Neuronal stem cell (in vitro differentiated cells): ENCODE measurements at regions not wholly inside any gene's neighbourhood (a gene's known extent, or its start where the extent isn't known, plus 50 kb on each side); places are given as distances from the start of the nearest gene placed in this dataset.
"Not testable (repeated sequence)": the region's sequence is repeated elsewhere in the genome, so short reads cannot be mapped to it uniquely, and the experiment has no call there.

ENCODE experiments used
- DNase-seq: peaks from one replicate; pipeline ENCODE4 v3.0.0-alpha.2; 2013; ENCODE audit warnings: low spot score
- H2AFZ ChIP-seq: one replicate; pipeline ENCODE4 v1.6.1; 2013; ENCODE audit warnings: mild to moderate bottlenecking, low read length, inconsistent platforms
- H2AK5ac ChIP-seq: 2 replicates; pipeline ENCODE4 v1.6.1; 2013; ENCODE audit warnings: low read depth, mild to moderate bottlenecking, inconsistent platforms, low read length, moderate library complexity, mixed read lengths
- H2BK120ac ChIP-seq: 2 replicates; pipeline ENCODE4 v1.6.1; 2013; ENCODE audit warnings: low read depth, mild to moderate bottlenecking, inconsistent platforms, low read length, moderate library complexity, mixed read lengths
- H2BK12ac ChIP-seq: one replicate; pipeline ENCODE4 v1.6.1; 2013; ENCODE audit warnings: low read length, inconsistent platforms
- H2BK15ac ChIP-seq: 2 replicates; pipeline ENCODE4 v1.6.1; 2013; ENCODE audit warnings: mild to moderate bottlenecking, low read length, inconsistent platforms, mixed read lengths
- H2BK5ac ChIP-seq: one replicate; pipeline ENCODE4 v1.6.1; 2013; ENCODE audit warnings: inconsistent platforms, mild to moderate bottlenecking, low read length, moderate library complexity
- H3K14ac ChIP-seq: one replicate; pipeline ENCODE4 v1.6.1; 2013; ENCODE audit warnings: low read length, inconsistent platforms
- H3K18ac ChIP-seq: 2 replicates; pipeline ENCODE4 v1.6.1; 2013; ENCODE audit warnings: low read length, inconsistent platforms
- H3K23ac ChIP-seq: 2 replicates; pipeline ENCODE4 v1.6.1; 2013; ENCODE audit warnings: low read depth, mild to moderate bottlenecking, mixed read lengths, low read length, inconsistent platforms; ENCODE audit not compliant: poor library complexity
- H3K27ac ChIP-seq: replicated peaks from 3 replicates; pipeline ENCODE4 v1.5.1; 2013; ENCODE audit warnings: low read length, inconsistent platforms
- H3K27me3 ChIP-seq, 3 experiments: 2 replicates each; pipeline ENCODE4 v1.6.1; 2013; ENCODE audit warnings: low read length in 3 of 3, mild to moderate bottlenecking in 2 of 3, inconsistent platforms in 1 of 3, low read depth in 1 of 3, mixed read lengths in 1 of 3, moderate library complexity in 1 of 3; ENCODE audit not compliant: control insufficient read depth in 3 of 3, insufficient read depth in 3 of 3
- H3K36me3 ChIP-seq, 2 donors: replicated peaks in 1 of 2; 2 replicates each; pipeline ENCODE4 v1.6.1; 2013; ENCODE audit warnings: low read length in 2 of 2; ENCODE audit not compliant: control insufficient read depth in 2 of 2, insufficient read depth in 2 of 2
- H3K4ac ChIP-seq: 2 replicates; pipeline ENCODE4 v1.6.1; 2013; ENCODE audit warnings: inconsistent platforms, mild to moderate bottlenecking, low read length, moderate library complexity
- H3K4me1 ChIP-seq, 2 donors: 1 replicate in 1 of 2; 2 replicates in 1 of 2; pipeline ENCODE4 v1.6.1; 2013; ENCODE audit warnings: low read length in 2 of 2, low read depth in 1 of 2; ENCODE audit not compliant: control insufficient read depth in 2 of 2, insufficient read depth in 1 of 2
- H3K4me2 ChIP-seq: one replicate; pipeline ENCODE4 v1.6.1; 2013; ENCODE audit warnings: mild to moderate bottlenecking, low read length, inconsistent platforms; ENCODE audit not compliant: insufficient read depth, poor library complexity, severe bottlenecking
- H3K4me3 ChIP-seq, 2 donors: 2 replicates each; pipeline ENCODE4 v1.5.1; 2013; ENCODE audit warnings: low read length in 2 of 2, mild to moderate bottlenecking in 2 of 2, inconsistent platforms in 1 of 2, moderate library complexity in 1 of 2
- H3K79me1 ChIP-seq: one replicate; pipeline ENCODE4 v1.6.1; 2013; ENCODE audit warnings: low read depth, mild to moderate bottlenecking, inconsistent platforms, low read length, moderate library complexity
- H3K9ac ChIP-seq: one replicate; pipeline ENCODE4 v1.6.1; 2013; ENCODE audit warnings: mild to moderate bottlenecking, low read depth, low read length, inconsistent platforms; ENCODE audit not compliant: poor library complexity
- H3K9me3 ChIP-seq, 2 donors: replicated peaks in 1 of 2; 2 replicates each; pipeline versions ENCODE3 to v1.6.1; 2013; ENCODE audit warnings: low read length in 2 of 2, mild to moderate bottlenecking in 2 of 2, inconsistent platforms in 1 of 2, low read depth in 1 of 2, mixed read lengths in 1 of 2, moderate library complexity in 1 of 2; ENCODE audit not compliant: control insufficient read depth in 2 of 2, insufficient read depth in 1 of 2
- H4K8ac ChIP-seq: one replicate; pipeline ENCODE4 v1.6.1; 2013; ENCODE audit warnings: low read depth, mild to moderate bottlenecking, inconsistent platforms, low read length, moderate library complexity
- H4K91ac ChIP-seq: one replicate; pipeline ENCODE4 v1.6.1; 2013; ENCODE audit warnings: low read length, low read depth, mild to moderate bottlenecking, inconsistent platforms; ENCODE audit not compliant: poor library complexity
- WGBS, 2 donors: extraction: QIAGEN DNeasy Blood & Tissue Kit; methylation state at CpG; one replicate each; pipeline ENCODE4 v1.1.7; 2013; ENCODE audit warnings: missing lambda C conversion rate in 2 of 2, mixed read lengths in 1 of 2; ENCODE audit not compliant: insufficient read length in 2 of 2, insufficient replicate concordance in 1 of 2; ENCODE audit errors: extremely low coverage in 2 of 2; 5-methylcytosine and 5-hydroxymethylcytosine counted together

DNA sequence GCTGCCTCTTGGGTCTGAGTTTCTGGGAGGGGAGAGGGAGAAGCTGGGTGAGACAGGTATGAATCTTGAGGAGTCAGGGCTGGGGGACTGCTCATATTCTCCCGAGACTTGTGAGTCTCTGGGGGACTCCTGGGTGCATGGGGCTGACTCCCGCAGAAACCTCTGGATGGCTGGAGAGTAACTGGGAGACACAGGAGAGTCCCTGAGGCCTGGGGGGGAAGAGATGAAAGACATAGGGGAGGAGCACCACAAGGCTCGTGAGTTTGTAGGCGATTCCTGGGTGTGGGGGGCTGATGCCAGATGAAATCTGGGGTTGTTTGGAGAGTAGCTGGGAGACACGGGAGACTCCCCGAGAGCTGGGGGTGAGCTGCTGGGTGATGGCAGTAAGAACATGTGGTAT, 120.4 kb upstream of the ANKRD30BL start:
- H3K4me2 ChIP-seq, DNase-seq, H3K36me3 ChIP-seq, H2BK120ac ChIP-seq, H3K4me3 ChIP-seq, H3K4me1 ChIP-seq, H3K23ac ChIP-seq, H3K27me3 ChIP-seq, H3K4ac ChIP-seq, H3K79me1 ChIP-seq, H3K14ac ChIP-seq, H2BK5ac ChIP-seq, H3K9me3 ChIP-seq, H4K8ac ChIP-seq, H4K91ac ChIP-seq, H3K9ac ChIP-seq, H3K18ac ChIP-seq, H2AFZ ChIP-seq, H2AK5ac ChIP-seq, H3K27ac ChIP-seq, H2BK15ac ChIP-seq, H2BK12ac ChIP-seq: not testable (repeated sequence)
- no CpG with 5 or more reads among the region's 6 CpGs for WGBS, 2 donors

- no peaks in the 10 kb centered on the region for H3K36me3 ChIP-seq
- no peak overlapping the region for H2AFZ ChIP-seq
- H3K14ac ChIP-seq, result no peak overlapping the region
- H2BK12ac ChIP-seq, result no peak overlapping the region
- no CpG with 5 or more reads among the region's 9 CpGs for WGBS, 2 donors
- no peak for DNase-seq
- H2BK15ac ChIP-seq, result no peak overlapping the region
- no peak overlapping the region for H3K4ac ChIP-seq
- H3K4me3 ChIP-seq, result no peak overlapping the region
- no peak overlapping the region for H4K8ac ChIP-seq
- H3K79me1 ChIP-seq, result no peaks in the 10 kb centered on the region
- H3K9ac ChIP-seq, result no peak overlapping the region
- no peak overlapping the region for H2BK5ac ChIP-seq
- no peak overlapping the region for H2BK120ac ChIP-seq
- H3K27me3 ChIP-seq, result no peaks in the 10 kb centered on the region
- H3K4me2 ChIP-seq, result no peak overlapping the region
- H2AK5ac ChIP-seq, result no peak overlapping the region
- no peak overlapping the region for H3K27ac ChIP-seq
- H3K9me3 ChIP-seq, result no peaks in the 10 kb centered on the region
- H4K91ac ChIP-seq, result no peak overlapping the region
- no peak overlapping the region for H3K23ac ChIP-seq
- H3K18ac ChIP-seq, result no peak overlapping the region
- H3K4me1 ChIP-seq, result no peaks in the 10 kb centered on the region
Observed at GRCh38 chr2:132282911-132283310, 121.2 kb upstream of the ANKRD30BL start.

- not testable (repeated sequence) for H2BK15ac ChIP-seq, H3K4me2 ChIP-seq, H2AFZ ChIP-seq, H2BK120ac ChIP-seq, H3K27me3 ChIP-seq, H2BK12ac ChIP-seq, H3K36me3 ChIP-seq, H3K14ac ChIP-seq, DNase-seq, H3K79me1 ChIP-seq, H3K23ac ChIP-seq, H3K27ac ChIP-seq, H4K91ac ChIP-seq, H2BK5ac ChIP-seq, H4K8ac ChIP-seq, H3K9me3 ChIP-seq, H2AK5ac ChIP-seq, H3K4me1 ChIP-seq, H3K18ac ChIP-seq, H3K4ac ChIP-seq, H3K4me3 ChIP-seq
- WGBS, 2 donors, result no CpG with 5 or more reads among the region's 6 CpGs
- peak overlapping the region; percentile 9 for H3K9ac ChIP-seq
Observed at GRCh38 chr2:132286289-132286911, 124.6 kb upstream of the ANKRD30BL start.

DNA sequence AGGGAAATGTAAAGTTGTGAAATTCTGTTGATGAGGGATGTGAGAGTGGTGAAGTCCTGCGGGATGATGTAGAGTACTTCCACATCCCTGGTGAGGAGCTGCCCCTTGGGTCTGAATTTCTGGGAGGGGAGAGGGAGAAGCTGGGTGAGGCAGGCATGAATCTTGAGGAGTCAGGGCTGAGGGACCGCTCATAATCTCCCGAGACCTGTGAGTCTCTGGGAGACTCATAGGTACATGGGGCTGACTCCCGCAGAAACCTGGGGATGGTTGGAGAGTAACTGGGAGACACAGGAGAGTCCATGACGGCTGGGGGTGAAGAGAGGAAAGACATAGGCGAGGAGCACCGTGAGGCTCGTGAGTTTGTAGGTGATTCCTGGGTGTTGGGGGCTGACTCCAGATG, 126.2 kb upstream of the ANKRD30BL start:
- WGBS, 2 donors, result no CpG with 5 or more reads among the region's 8 CpGs
- H2BK15ac ChIP-seq, H2BK120ac ChIP-seq: not testable (repeated sequence)

More for the DNA sequence above, 126.2 kb upstream of the ANKRD30BL start:
- H3K4me3 ChIP-seq, DNase-seq, H4K8ac ChIP-seq, H2BK12ac ChIP-seq, H3K79me1 ChIP-seq, H3K18ac ChIP-seq, H2AFZ ChIP-seq, H2BK5ac ChIP-seq, H3K36me3 ChIP-seq, H3K9ac ChIP-seq, H3K4ac ChIP-seq, H3K14ac ChIP-seq, H3K4me2 ChIP-seq, H3K23ac ChIP-seq, H3K27ac ChIP-seq, H3K9me3 ChIP-seq, H3K4me1 ChIP-seq, H2AK5ac ChIP-seq, H4K91ac ChIP-seq, H3K27me3 ChIP-seq: not testable (repeated sequence)
